Kidney tubule cell (primary cell): ENCODE measurements at regions not wholly inside any gene's neighbourhood (a gene's known extent, or its start where the extent isn't known, plus 50 kb on each side); places are given as distances from the start of the nearest gene placed in this dataset.
"Not testable (repeated sequence)": the region's sequence is repeated elsewhere in the genome, so short reads cannot be mapped to it uniquely, and the experiment has no call there.

Experiments used
- DNase-seq: peaks from one replicate; pipeline ENCODE4 v3.0.0-alpha.2; 2018; ENCODE audit warnings: low spot score

DNA sequence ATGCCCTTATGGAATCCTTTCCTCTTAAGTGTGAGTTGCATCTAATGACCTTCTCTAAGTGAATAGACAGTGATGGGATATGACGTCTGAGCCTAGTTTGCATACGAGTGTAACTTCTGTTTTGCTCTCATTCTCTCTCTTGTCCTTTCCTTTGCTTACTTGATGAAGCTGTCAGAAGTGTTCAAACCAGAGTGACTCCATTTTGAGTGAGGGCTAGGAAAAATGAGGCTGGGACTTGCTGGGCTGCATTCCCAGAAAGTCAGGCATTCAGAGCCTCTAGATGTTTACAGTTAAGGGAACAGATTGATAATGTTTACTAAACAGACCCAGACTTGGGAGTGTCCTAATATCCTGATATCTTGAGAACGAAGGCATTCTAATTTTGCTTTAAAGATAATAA lies 311.2 kb upstream of the SOX4 start:
- DNase-seq, result not testable (repeated sequence)

DNA sequence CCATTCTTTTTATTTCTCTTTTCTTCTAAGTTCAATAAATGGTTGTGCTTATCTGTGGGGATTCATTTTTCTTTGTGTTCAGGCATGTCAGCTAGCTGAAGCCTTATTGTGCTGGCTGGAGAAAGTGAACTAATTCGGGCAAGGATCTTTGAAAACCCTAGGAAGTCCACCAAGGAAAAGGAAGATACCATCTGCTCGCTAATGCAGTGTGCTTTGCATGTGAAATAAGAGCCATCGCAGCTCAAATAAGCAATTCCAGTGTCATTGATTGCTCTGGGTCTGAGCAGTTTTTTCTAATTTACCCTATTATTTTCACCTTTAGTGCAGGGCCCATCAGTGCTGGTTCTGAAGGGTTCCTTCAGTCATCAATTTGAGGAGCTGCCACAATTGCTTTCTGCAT lies 309.4 kb upstream of the SOX4 start:
- DNase-seq, result no peak

DNA sequence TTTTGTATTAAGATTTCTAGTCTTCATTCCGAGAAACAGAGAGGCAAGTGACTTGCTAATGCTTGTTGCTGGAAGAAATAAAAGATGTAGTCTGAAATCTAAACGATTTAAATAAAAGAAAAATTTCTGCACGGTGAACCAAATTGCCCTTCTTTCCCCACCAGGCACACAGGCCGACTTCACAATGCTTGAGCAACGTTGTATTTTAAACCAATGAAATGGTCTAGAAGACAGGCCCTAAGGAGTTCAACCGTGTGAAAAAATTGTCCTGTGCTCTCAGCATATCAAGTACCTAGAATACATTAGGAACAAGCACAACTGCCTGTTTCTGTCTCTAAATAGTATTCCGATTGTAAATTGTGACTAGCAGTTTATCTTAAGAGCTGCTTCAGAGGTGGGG lies 308.8 kb upstream of the SOX4 start:
- no peak for DNase-seq

DNA sequence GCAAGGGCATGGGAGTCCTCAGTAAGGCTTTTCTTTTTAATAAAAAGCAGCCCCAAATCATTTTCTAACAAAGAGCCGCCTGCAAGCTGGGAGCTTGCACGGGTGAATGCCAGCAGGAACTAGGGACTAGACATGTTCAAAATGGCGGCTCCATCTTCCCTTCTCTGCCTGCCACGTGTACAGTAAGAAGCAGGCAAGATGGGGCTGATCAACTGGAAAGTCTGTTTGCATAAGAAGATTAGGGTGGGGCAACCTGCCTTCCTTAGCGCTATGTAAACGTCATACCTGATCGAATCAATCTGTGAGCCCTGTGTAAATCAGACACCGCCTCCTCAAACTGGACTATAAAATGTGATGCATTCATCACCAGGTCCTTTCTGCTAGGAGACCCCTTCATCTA lies 299.4 kb upstream of the SOX4 start:
- no peak for DNase-seq

DNA sequence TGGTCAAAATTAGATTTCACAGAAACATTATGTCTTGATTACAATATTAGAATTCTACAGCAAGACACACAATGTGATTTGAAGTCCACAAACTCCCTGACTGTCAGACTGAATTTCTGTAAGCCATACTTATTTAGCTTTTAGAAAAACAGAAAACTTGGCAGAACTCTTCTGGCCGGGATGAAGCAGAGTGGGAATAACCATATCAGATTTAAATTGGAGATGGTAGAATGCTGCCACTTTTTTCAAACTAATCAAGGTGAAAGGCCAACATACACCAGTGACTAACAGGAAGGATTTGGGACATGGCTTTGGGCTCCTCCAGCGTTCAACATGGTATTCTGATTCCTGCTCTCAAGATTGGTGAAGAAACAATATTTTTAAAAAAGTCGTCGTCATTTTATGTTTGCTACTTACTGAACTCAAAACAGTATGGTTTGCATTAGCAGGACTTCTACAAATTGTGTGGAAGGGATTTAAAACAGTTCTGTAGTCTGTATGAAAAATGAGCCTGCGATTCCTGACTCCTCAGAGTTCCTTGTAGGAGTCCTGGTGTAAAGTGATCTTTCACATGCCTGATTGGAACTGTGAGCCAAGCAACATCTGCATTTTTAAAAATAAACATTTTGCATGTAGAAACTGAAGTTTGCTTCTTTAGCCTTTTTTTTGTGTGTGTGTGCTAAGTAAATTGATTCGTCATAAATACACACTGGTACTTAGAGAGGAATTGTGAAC lies 297.9 kb upstream of the SOX4 start:
- no peak for DNase-seq

DNA sequence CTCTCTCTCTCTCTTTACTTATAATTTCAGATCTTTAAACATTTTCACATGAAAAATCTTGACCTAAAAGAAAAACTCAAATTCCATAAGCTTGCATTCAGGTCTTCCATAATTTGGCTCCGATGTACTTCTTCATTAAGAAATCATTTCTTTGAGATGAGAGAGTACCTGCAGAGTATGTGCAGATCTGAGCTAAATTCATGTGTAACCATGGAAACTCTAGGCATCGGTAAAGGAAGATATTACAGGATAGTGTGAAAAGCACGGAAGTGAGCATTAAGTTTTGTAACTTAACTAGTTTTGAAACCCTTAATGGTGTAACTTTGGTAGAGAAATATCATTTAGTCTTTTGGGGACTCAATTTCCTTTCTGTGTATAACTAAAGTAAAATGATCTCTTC lies 295.9 kb upstream of the SOX4 start:
- no peak for DNase-seq

DNA sequence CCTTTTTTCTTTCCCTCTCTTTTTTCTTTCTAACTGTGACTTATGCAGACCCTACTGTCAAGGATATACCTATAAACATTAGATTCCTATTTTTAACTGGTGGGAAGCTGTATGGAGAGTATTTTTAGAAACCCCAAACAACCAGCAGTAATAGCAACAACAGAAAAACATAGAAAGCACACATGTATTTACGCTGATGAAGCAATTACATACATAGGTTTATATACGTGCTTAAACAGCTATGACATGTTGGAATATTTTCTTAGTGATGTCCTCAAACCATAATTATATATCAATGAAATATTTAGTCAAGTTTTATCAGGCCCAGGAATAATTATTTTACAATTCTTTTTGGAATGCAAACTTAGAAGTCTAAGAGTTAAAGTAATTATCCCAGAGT lies 294.3 kb upstream of the SOX4 start:
- DNase-seq, result no peak

DNA sequence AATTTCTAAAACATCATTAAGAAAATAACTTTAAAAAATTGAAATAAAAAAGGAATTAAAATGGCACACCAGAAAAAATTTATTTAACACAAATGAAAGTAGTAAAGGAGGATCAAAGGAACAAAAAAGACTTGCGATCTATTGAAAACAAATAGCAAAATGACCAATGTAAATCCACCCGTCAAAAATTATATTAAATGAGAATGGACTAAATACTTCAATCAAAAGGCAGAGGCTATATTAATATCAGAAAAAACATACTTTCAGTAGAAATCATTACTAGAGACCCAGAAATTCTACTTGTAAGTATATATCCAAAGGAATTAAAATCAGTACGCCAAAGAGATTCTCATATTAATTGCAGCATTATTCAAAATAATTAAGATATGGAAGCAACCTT lies 293.1 kb upstream of the SOX4 start:
- no peak for DNase-seq

DNA sequence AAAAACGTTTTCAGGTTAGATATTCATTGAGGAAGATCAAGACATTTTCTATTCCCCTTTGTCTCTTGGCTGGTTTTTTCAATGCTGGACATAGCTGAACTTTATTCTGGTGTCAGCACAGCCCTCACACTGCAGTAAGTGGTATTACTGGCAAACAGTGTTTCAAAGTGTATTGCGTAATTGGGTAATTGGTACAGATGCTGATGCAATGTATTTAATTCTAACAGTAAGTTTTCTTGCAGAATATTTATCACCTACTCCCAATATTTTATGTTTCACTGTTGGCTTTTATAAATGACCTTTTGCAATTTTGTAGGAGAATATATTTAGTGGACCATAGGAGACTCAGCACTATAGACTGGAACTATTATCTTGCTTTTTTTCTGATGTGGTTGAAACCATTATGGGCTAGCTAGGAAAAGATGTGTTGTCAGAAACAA lies 287.6 kb upstream of the SOX4 start:
- no peak for DNase-seq

DNA sequence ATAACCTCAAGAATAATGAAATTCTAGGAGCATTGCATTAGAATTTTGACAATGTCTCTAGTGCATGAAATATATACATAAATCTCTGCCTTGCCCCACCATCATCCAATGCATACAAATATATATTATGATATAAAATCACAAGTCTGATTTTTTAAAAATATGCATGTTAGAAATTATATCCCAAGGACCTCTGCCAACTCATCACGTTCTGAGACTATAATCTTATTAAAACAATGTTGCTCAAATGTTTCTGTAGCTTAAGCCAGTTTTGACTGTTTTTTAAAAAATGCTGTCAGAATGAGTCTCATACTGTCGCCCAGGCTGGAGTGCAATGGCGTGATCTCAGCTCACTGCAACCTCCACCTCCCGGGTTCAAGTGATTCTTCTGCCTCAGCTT lies 287.0 kb upstream of the SOX4 start:
- DNase-seq, result no peak

DNA sequence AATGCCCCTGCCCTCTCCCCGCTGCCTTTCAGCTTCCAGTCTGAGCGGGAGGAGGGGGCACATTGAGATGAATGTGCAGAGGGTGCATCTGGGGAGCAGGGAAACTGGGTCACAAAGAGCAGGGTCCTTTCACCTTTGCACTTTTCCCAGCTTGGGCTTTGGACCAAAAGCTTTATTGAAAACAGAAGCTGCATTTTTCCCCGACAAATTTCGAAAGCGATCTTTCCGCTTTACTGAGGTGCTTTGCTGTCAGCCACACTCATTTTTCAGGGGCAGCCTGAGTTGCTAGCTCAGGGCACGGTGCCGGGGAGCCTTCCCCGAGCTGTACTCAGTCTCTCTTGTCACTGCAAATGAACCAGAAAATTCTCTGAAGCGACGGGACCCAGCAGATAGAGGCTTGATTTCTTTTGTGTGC lies 283.7 kb upstream of the SOX4 start:
- no peak for DNase-seq

DNA sequence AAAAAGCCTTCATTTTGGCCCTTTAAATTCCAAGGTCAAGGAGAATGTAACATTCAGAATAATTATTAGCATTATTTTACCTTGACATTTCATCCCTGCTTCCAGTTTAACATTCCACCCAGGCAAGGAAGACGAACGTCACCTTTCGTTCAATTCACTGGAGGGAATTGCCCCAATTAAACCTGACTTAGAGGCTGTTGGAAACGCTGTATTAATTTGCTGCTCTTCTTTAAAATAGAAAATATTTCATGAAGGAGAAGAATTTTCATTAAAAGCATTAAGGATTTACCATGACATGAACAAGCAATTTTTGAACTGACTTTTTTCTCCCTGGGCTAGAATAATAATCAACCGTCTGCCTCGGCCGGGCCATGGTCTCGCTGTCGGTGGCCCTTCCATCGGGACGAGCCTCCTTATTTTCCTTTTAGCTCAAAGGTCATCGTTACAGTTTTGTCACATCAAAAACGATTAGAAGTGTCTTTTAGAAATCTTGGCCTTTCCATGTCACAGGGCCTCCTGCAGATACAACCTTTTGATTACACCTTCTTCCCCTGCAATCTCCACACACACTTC lies 282.9 kb upstream of the SOX4 start:
- DNase-seq, result no peak

DNA sequence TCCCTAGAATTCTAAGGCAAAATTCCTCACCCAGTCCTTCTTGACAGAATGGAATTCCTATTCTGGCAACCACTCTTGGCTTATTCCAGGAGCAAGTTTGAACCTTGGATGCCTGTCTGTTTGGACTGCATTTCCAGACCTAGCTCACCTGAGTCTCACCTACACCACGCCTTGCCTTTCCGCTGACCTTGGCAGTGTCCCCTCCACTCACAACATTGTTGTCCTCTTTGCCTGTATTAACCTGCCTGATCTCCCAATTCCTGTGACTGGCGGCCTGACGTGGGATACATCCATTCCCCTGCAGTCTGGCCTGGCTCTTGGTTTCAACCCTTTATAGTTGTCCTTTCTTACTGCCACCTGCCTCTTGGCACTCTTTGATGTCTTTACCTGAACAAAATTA lies 281.4 kb upstream of the SOX4 start:
- no peak for DNase-seq

DNA sequence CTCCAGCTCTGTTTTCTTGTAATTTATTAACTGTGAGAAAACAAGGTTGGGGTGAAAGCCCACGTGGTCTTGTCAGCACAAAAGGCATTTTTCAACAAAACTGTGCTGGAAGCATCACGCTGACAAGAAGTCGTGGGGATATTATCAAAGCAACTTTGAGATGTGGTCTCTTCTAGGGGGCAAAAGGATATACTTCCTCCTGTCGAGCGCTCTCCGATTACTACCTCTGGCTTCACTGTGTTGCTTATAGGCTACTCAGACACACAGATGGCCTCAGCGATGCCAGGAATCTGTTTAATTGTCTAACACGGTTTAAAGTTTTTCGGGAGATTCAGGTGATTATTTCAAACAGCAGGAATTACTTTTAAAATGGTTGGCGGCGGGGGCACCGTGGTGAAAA lies 275.9 kb upstream of the SOX4 start:
- DNase-seq, result no peak

DNA sequence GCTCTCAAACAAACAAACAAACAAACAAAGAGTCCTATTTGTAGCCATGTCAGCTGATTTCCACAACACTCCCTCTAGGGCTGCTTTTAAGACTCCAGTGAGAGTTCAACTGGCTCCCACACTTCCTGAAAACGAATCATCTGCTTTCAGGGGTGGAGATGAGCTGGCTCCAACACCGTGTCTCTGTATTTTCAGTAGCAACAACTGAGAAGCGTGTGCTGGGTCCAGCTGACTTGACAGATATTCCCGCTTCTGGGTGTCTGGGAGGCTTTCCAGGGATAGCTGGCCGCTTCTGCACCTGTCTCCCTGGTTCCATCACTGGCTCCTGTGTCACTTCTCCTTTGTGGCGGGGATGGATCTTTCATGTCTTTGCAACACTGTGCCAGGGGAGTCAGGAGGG lies 272.5 kb upstream of the SOX4 start:
- DNase-seq, result peak; percentile 51

DNA sequence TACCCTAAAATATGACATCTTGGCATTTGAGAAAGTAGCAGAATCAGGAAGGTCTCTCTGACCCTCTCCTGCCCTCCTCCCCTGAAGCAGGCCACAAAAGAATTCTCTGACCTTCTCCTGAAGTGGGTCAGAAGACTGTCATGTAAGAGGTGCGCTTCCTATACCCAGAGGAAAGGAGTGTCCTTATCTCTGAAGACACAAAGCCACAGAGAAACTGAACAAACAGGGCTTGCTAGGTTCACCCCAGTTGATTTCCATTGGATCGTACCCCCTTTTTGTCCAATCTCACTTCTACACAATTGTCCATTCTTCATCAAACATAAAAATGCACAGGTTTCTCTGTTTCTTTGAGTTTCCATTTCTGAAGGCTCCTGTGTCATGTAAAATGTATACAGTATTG lies 272.0 kb upstream of the SOX4 start:
- DNase-seq, result no peak

DNA sequence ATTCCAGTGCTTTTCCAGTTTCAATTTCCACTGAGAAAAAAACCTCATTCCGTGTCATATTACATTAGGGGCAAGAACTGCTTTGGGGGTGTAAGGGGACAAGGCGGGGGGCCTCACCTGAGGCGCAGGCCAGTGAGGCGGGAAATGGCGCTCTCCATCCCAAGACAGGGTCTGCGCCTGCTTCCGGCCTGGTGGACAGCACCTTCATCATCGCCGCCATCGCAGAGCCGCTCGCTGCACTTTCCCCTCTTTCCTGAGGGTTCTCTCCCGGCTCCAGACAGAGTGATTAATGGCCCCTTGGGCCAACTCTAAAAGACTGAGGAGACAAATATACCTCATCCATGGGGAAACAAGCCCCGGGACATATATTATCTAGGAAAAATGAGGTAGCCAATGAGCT lies 270.0 kb upstream of the SOX4 start:
- no peak for DNase-seq

DNA sequence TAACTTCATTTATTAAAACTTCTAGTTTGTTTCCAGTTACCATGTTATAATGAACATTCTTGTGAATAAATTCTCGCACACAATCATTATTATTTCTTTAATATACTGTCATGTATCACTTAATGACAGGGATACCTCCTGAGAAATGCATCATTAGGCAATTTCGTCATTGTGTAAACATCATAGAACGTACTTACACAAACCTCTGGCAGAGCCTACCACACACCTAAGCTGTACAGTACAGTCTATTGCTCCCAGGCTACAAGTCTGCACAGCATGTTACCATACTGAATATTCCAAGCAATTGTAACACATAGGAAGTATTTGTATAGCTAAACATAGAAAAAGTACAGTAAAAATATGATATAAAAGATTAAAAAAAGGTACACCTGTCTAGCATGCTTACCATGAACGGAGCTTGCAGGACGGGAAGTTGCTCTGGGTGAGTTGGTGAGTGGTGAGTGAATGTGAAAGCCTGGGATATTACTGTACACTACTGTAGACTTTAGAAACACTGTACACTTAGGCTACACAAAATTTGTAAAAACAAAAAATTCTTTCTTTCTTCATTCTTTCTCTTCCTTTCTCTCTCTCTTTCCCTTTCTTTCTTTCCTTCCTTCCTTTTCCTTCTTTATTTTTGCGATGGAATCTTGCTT lies 268.2 kb upstream of the SOX4 start:
- DNase-seq, result no peak

DNA sequence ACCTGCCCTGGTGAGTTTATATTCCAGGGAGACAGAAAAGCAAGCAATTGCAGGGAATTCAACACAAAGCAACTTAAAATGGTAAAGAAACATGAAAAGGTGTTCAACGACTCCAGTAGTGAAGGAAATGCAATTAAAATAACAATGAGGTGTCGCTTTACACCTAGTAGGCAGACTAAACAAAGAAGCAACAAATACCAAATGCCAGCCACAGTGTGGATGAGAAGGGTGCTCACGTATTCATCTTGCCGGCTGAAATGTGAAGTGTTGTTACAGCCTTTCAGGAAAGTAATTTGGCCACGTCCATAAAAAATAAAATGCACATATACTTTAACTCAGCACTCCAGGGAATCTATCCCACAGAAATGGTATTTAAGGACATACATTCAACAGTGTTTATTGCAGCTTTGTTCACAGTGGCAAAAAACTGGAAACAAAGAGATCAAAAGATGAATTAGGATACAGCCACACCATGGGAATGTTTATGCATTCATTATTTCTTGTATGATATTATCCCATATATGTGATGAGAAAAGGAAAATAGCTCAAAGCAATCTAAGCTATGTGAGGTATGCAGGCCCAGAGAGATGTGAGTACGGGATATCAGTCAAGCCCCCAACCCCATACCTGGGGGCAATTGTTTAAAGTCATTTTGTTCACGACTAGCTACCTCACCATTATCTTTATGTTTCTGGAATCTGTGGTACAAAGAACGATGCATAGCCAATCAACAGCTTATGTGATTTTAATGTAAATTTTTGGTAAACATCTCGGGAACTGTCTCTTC lies 266.0 kb upstream of the SOX4 start:
- DNase-seq, result no peak

DNA sequence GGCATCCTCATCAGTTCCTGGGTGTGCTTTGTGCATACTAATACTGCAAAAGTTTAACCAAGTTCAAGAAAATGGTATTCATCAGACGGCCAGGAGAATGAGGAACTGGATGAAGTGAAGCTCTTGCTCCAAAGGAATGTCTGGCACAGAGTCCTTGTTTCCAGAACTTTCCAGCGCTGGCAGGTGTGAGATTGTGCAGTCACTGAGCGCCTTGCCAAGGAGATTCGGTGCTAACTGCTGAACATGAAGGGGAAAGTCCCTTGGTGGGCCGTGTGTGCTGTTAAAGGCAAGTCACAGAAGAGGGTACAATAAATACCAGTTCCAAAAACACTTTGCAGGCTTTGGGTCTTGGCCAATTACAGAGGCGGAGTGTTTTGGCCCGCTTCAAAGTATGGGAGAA lies 262.3 kb upstream of the SOX4 start:
- DNase-seq, result peak; percentile 78

DNA sequence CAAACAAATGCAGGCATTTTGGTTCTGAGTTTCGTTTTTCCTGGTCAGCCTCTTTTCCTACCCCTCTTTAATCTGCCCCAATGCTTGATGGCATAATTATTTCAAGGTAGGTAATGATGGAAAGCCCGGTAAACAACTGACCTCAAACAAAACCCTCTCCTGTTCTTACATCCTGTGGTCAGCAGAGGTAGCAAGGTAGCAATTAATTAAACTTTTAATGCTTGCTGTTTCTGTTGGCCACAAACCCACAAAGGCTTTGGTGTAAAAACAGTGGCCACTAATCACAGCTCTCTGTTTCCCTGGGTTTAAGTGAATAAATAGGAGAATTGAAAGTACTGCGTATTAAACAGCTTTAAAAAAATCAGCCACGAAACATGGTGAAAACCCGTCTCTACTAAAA lies 261.5 kb upstream of the SOX4 start:
- DNase-seq, result no peak

DNA sequence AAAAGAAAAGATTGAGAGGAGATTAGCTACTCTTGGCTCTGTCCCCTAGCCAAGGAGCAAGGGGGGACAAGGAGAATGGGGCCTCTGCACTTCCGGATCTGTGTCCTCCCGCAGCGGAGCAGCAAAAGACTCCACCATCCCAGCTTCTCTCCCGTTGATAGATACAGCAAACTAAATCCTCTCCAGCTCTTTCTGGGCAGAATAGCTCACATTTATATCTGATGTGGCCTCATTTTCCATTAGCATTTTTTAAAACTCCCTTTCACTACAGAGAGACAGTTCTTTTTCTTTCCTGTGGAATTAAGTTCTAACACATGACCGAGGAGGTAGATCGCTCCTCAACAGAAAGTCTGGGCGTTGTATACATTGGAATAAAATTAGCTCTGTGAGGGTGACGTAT lies 260.9 kb upstream of the SOX4 start:
- no peak for DNase-seq

DNA sequence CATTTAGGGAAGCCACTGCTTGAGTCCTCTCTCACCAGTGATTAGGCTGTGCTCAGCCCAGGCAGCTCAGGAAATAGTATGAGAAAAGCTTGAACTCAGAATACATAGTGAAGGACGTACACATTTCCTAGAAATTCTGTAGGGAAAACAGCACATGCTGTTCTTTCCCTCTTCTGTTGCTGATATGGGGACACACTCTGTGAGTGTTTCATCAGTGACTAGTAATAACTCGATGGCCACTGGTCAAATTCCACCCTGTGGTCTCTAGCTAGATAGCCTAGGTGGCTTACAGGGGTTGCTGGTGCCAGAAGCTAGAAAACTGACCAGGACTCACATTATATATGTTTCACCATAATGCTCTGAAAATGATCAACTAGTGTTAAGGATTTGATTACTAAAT lies 259.8 kb upstream of the SOX4 start:
- no peak for DNase-seq
